K562 (cell line): ENCODE measurements at regions not wholly inside any gene's neighbourhood (a gene's known extent, or its start where the extent isn't known, plus 50 kb on each side); places are given as distances from the start of the nearest gene placed in this dataset.

Experiments used
- ATAC-seq: fragments of 200-7000 bp; cut with Tn5 transposase; 3 replicates; pipeline ENCODE4 v1.9.1; 2020; ENCODE audit warnings: moderate library complexity
- BruUV-seq: library from RNA; stranded (reverse); fragments of 400-500 nt; replicated peaks from 2 replicates; lab custom pipeline; 2021; lab: Mats Ljungman, UMichigan
- CTCF ChIA-PET: fragments of 300-600 bp; formaldehyde crosslinking; extraction: SDS; loops from one replicate; lab custom pipeline; 2021; ENCODE audit warnings: low intra/inter-chr PET ratio; lab: Yijun Ruan, JAX
- POLR2A ChIA-PET: fragments of 300-600, 350-650 bp; sonication (Branson Sonifier 250); formaldehyde crosslinking; extraction: SDS; loops from one replicate; lab custom pipeline; 2021; ENCODE audit warnings: antibody characterized with exemption, inconsistent platforms; lab: Yijun Ruan, JAX
- DNase-seq, 4 experiments: peaks; one replicate each; pipeline versions ENCODE4 v3.0.0 to v3.0.0-alpha.2; 2011 to 2018; ENCODE audit warnings: low spot score in 3 of 4, mixed read lengths in 3 of 4; ENCODE audit errors: extremely low read depth in 1 of 4
- FAIRE-seq: peaks from 2 replicates; lab custom pipeline; 2011; peaks lifted over from hg19 to GRCh38; lab: Jason Lieb, UNC
- H2AFZ ChIP-seq: 2 replicates; pipeline ENCODE4 v1.6.0; 2011; ENCODE audit warnings: low read depth, low read length, control low read depth, inconsistent platforms
- H3K27ac ChIP-seq: fragments of 200-600 bp; 3 replicates; pipeline ENCODE4 v1.8.0; 2011; ENCODE audit warnings: low read depth, mild to moderate bottlenecking, control low read depth, inconsistent platforms, low read length, moderate library complexity, mixed read lengths; ENCODE audit errors: extremely low read depth
- H3K27me3 ChIP-seq, 2 experiments: fragments of 300-600 bp in 1 of 2; 2 replicates in 1 of 2; 3 replicates in 1 of 2; pipeline versions ENCODE4 v1.6.0 to v1.8.0; 2011; ENCODE audit warnings: inconsistent platforms in 2 of 2, low read length in 2 of 2, mild to moderate bottlenecking in 1 of 2, mixed read lengths in 1 of 2, moderate library complexity in 1 of 2; ENCODE audit not compliant: control insufficient read depth in 2 of 2, insufficient read depth in 2 of 2
- H3K36me3 ChIP-seq: fragments of 300-600 bp; 3 replicates; pipeline ENCODE4 v1.8.0; 2011; ENCODE audit warnings: mild to moderate bottlenecking, low read length, inconsistent platforms; ENCODE audit not compliant: control insufficient read depth, insufficient read depth
- H3K4me1 ChIP-seq, 2 experiments: fragments of 200-600 bp in 1 of 2; replicated peaks in 1 of 2; 2 replicates in 1 of 2; 3 replicates in 1 of 2; pipeline versions ENCODE4 v1.5.1 to v1.8.0; 2011; ENCODE audit warnings: inconsistent platforms in 2 of 2, low read length in 2 of 2, mild to moderate bottlenecking in 1 of 2, mixed read lengths in 1 of 2, moderate library complexity in 1 of 2; ENCODE audit not compliant: control insufficient read depth in 2 of 2, insufficient read depth in 2 of 2
- H3K4me2 ChIP-seq: 2 replicates; pipeline ENCODE4 v1.6.1; 2011; ENCODE audit warnings: low read length, control low read depth, inconsistent platforms, mixed read lengths; ENCODE audit not compliant: insufficient read depth
- H3K4me3 ChIP-seq: fragments of 200-600 bp; sonication (generic), shearing (Covaris generic); 2 replicates; pipeline ENCODE4 v1.5.1; 2016; ENCODE audit warnings: control low read depth, inconsistent platforms
- H3K79me2 ChIP-seq: fragments of 200-600 bp; 3 replicates; pipeline ENCODE4 v1.8.0; 2011; ENCODE audit warnings: low read length, inconsistent platforms; ENCODE audit not compliant: control insufficient read depth, insufficient read depth
- H3K9ac ChIP-seq, 2 experiments: 2 replicates each; pipeline versions ENCODE4 v1.6.0 to v1.6.1; 2011; ENCODE audit warnings: low read depth in 2 of 2, low read length in 2 of 2, control low read depth in 1 of 2, inconsistent platforms in 1 of 2, mild to moderate bottlenecking in 1 of 2, mixed read lengths in 1 of 2; ENCODE audit not compliant: insufficient read depth in 1 of 2
- H3K9me1 ChIP-seq: one replicate; pipeline ENCODE4 v1.6.0; 2011; ENCODE audit warnings: inconsistent platforms, mild to moderate bottlenecking, low read length, moderate library complexity; ENCODE audit not compliant: control insufficient read depth, insufficient read depth
- H3K9me3 ChIP-seq: replicated peaks from 2 replicates; pipeline ENCODE4 v1.5.1; 2011; ENCODE audit warnings: low read depth, low read length, inconsistent platforms; ENCODE audit not compliant: control insufficient read depth, insufficient read depth
- H4K20me1 ChIP-seq: replicated peaks from 2 replicates; pipeline ENCODE4 v1.6.1; 2011; ENCODE audit warnings: low read length, inconsistent platforms, mixed read lengths; ENCODE audit not compliant: control insufficient read depth, insufficient read depth
- BRF1 ChIP-seq: IDR thresholded peaks from 3 replicates; pipeline ENCODE4 v1.6.1; 2011; ENCODE audit warnings: borderline replicate concordance, mild to moderate bottlenecking; ENCODE audit not compliant: insufficient read length; ENCODE audit errors: extremely low read depth
- C11orf30 ChIP-seq: fragments of 450-650 bp; IDR thresholded peaks from 2 replicates; pipeline ENCODE4 v1.6.1; 2016; ENCODE audit warnings: low read depth, mild to moderate bottlenecking
- CHD4 ChIP-seq: fragments of 200-600 bp; sonication (generic); IDR thresholded peaks from 3 replicates; pipeline ENCODE4 v1.6.1; 2012; ENCODE audit warnings: low read depth, mild to moderate bottlenecking, mixed read lengths, low read length, inconsistent platforms; ENCODE audit not compliant: insufficient read depth, insufficient replicate concordance, poor library complexity, severe bottlenecking
- EP300 ChIP-seq: IDR thresholded peaks from 2 replicates; pipeline ENCODE4 v1.6.1; 2012; ENCODE audit warnings: low read length, improper control_type of control experiment
- GTF2E2 ChIP-seq: fragments of 200-800 bp; sonication (Bioruptor generic); IDR thresholded peaks from 2 replicates; pipeline ENCODE4 v1.6.1; 2016; ENCODE audit warnings: missing genetic modification characterization, missing compliant biosample characterization
- KAT7 ChIP-seq: sonication (generic); formaldehyde crosslinking; IDR thresholded peaks from 2 replicates; pipeline ENCODE4 v1.8.0; 2022; ENCODE audit warnings: missing genetic modification reagents, mild to moderate bottlenecking, borderline replicate concordance
- MYC ChIP-seq, 2 experiments: fragments of 250-450 bp in 1 of 2; sonication (Bioruptor Pico) in 1 of 2; IDR thresholded peaks; 2 replicates each; pipeline versions ENCODE4 v1.5.1 to v1.6.1; 2012 to 2021; ENCODE audit warnings: low read depth in 2 of 2, borderline replicate concordance in 1 of 2, improper control_type of control experiment in 1 of 2, low read length in 1 of 2, mild to moderate bottlenecking in 1 of 2, moderate library complexity in 1 of 2
- NFIX ChIP-seq: fragments of 250-450 bp; sonication (Bioruptor Pico); IDR thresholded peaks from 2 replicates; pipeline ENCODE4 v1.4.0; 2020; ENCODE audit warnings: low read depth, mild to moderate bottlenecking, moderate library complexity
- POLR2B ChIP-seq: fragments of 450-650 bp; IDR thresholded peaks from 2 replicates; pipeline ENCODE4 v1.6.1; 2018; ENCODE audit warnings: low read depth; ENCODE audit not compliant: partially characterized antibody
- ZNF174 ChIP-seq: fragments of 250-450 bp; sonication (Bioruptor Pico); IDR thresholded peaks from 2 replicates; pipeline ENCODE4 v1.4.0; 2020; ENCODE audit warnings: mild to moderate bottlenecking
- in situ Hi-C: fragments of 300-500 bp; cut with MboI; formaldehyde crosslinking; loops from 4 replicates; pipeline ENCODE4 v1.15.0; 2018; ENCODE audit warnings: inconsistent platforms, mixed read lengths
- intact Hi-C: fragments of 100-400 bp; cut with micrococcal nuclease; formaldehyde crosslinking; loops from 2 replicates; pipeline ENCODE4 v1.14.2; 2022
- TF ChIP-seq, protein P1 (sequence below): fragments of 450-650 bp; formaldehyde crosslinking; IDR thresholded peaks from 2 replicates; pipeline ENCODE4 v1.4.0; 2020; ENCODE audit warnings: mild to moderate bottlenecking
- TF ChIP-seq, protein P2 (sequence below): fragments of 450-650 bp; IDR thresholded peaks from 2 replicates; pipeline ENCODE4 v1.7.0; 2016; ENCODE audit warnings: borderline replicate concordance
- TF ChIP-seq, protein P3 (sequence below): fragments of 450-650 bp; IDR thresholded peaks from 2 replicates; pipeline ENCODE4 v1.6.1; 2018; ENCODE audit not compliant: partially characterized antibody
- TF ChIP-seq, protein P4 (sequence below): fragments of 250-450 bp; sonication (Bioruptor Pico); IDR thresholded peaks from 2 replicates; pipeline ENCODE4 v1.4.0; 2020

GRCh38 chr13:44118881-44119280, 239.2 kb downstream of the LACC1 start:
- FAIRE-seq, result no peak
- TF ChIP-seq, protein P1, sequence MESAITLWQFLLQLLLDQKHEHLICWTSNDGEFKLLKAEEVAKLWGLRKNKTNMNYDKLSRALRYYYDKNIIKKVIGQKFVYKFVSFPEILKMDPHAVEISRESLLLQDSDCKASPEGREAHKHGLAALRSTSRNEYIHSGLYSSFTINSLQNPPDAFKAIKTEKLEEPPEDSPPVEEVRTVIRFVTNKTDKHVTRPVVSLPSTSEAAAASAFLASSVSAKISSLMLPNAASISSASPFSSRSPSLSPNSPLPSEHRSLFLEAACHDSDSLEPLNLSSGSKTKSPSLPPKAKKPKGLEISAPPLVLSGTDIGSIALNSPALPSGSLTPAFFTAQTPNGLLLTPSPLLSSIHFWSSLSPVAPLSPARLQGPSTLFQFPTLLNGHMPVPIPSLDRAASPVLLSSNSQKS (CRISPR knock-in tag), result no peak
- no peak for TF ChIP-seq C11orf30
- TF ChIP-seq KAT7 (CRISPR knock-in tag), result no peak
- no peak for TF ChIP-seq POLR2B
- no peak for TF ChIP-seq BRF1
- TF ChIP-seq, protein P2, sequence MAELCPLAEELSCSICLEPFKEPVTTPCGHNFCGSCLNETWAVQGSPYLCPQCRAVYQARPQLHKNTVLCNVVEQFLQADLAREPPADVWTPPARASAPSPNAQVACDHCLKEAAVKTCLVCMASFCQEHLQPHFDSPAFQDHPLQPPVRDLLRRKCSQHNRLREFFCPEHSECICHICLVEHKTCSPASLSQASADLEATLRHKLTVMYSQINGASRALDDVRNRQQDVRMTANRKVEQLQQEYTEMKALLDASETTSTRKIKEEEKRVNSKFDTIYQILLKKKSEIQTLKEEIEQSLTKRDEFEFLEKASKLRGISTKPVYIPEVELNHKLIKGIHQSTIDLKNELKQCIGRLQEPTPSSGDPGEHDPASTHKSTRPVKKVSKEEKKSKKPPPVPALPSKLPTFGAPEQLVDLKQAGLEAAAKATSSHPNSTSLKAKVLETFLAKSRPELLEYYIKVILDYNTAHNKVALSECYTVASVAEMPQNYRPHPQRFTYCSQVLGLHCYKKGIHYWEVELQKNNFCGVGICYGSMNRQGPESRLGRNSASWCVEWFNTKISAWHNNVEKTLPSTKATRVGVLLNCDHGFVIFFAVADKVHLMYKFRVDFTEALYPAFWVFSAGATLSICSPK, result no peak
- TF ChIP-seq, protein P3, sequence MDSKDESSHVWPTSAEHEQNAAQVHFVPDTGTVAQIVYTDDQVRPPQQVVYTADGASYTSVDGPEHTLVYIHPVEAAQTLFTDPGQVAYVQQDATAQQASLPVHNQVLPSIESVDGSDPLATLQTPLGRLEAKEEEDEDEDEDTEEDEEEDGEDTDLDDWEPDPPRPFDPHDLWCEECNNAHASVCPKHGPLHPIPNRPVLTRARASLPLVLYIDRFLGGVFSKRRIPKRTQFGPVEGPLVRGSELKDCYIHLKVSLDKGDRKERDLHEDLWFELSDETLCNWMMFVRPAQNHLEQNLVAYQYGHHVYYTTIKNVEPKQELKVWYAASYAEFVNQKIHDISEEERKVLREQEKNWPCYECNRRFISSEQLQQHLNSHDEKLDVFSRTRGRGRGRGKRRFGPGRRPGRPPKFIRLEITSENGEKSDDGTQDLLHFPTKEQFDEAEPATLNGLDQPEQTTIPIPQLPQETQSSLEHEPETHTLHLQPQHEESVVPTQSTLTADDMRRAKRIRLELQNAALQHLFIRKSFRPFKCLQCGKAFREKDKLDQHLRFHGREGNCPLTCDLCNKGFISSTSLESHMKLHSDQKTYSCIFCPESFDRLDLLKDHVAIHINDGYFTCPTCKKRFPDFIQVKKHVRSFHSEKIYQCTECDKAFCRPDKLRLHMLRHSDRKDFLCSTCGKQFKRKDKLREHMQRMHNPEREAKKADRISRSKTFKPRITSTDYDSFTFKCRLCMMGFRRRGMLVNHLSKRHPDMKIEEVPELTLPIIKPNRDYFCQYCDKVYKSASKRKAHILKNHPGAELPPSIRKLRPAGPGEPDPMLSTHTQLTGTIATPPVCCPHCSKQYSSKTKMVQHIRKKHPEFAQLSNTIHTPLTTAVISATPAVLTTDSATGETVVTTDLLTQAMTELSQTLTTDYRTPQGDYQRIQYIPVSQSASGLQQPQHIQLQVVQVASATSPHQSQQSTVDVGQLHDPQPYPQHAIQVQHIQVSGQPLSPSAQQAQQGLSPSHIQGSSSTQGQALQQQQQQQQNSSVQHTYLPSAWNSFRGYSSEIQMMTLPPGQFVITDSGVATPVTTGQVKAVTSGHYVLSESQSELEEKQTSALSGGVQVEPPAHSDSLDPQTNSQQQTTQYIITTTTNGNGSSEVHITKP, result no peak
- no peak for TF ChIP-seq MYC (IDR thresholded peaks at IDR 0.05; ENCODE audit: low read depth, low read length)
- TF ChIP-seq MYC (CRISPR knock-in tag; IDR thresholded peaks at IDR 0.05; ENCODE audit: borderline replicate concordance, low read depth), result no peak
- TF ChIP-seq, protein P4, sequence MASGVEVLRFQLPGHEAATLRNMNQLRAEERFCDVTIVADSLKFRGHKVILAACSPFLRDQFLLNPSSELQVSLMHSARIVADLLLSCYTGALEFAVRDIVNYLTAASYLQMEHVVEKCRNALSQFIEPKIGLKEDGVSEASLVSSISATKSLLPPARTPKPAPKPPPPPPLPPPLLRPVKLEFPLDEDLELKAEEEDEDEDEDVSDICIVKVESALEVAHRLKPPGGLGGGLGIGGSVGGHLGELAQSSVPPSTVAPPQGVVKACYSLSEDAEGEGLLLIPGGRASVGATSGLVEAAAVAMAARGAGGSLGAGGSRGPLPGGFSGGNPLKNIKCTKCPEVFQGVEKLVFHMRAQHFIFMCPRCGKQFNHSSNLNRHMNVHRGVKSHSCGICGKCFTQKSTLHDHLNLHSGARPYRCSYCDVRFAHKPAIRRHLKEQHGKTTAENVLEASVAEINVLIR (CRISPR knock-in tag), result no peak
- TF ChIP-seq ZNF174, result no peak
- no peak for TF ChIP-seq CHD4
- TF ChIP-seq EP300, result no peak
- no peak for TF ChIP-seq GTF2E2
- TF ChIP-seq NFIX (CRISPR knock-in tag), result no peak
- TF ChIP-seq, all 486 proteins: peak for 0
- Histone ChIP-seq H3K4me1 (no peaks in the 10 kb centered on the region), H3K79me2 (no peaks in the 10 kb centered on the region), H2AFZ (no peak overlapping the region), H3K9ac (no peak overlapping the region), H3K4me2 (no peak overlapping the region), H3K9me1 (no peaks in the 10 kb centered on the region), H3K9me3 (no peaks in the 10 kb centered on the region), H4K20me1 (no peaks in the 10 kb centered on the region), H3K4me3 (no peak overlapping the region), H3K27me3 (no peaks in the 10 kb centered on the region), H3K27ac (no peak overlapping the region), H3K36me3 (no peaks in the 10 kb centered on the region)
- ATAC-seq (no peak), DNase-seq (no peak)
- in situ Hi-C loops (no loop called here), intact Hi-C loops (no loop called here)
- ChIA-PET POLR2A (no interaction called here), CTCF (no interaction called here)
- BruUV-seq, result no TSS peak
